GM23248 (cell line): ENCODE measurements at regions not wholly inside any gene's neighbourhood (a gene's known extent, or its start where the extent isn't known, plus 50 kb on each side); places are given as distances from the start of the nearest gene placed in this dataset.

Experiments
- EZH2 ChIP-seq: fragments of 200-600 bp; sonication (generic); IDR thresholded peaks from 2 replicates; pipeline ENCODE4 v1.6.1; 2018; ENCODE audit warnings: antibody characterized with exemption, mild to moderate bottlenecking; ENCODE audit not compliant: insufficient read depth, poor library complexity, severe bottlenecking
- EZH2phosphoT487 ChIP-seq: fragments of 200-600 bp; sonication (generic); IDR thresholded peaks from 2 replicates; pipeline ENCODE4 v1.6.1; 2018; ENCODE audit warnings: antibody characterized with exemption, moderate library complexity, mild to moderate bottlenecking, low read depth; ENCODE audit not compliant: insufficient read depth

DNA sequence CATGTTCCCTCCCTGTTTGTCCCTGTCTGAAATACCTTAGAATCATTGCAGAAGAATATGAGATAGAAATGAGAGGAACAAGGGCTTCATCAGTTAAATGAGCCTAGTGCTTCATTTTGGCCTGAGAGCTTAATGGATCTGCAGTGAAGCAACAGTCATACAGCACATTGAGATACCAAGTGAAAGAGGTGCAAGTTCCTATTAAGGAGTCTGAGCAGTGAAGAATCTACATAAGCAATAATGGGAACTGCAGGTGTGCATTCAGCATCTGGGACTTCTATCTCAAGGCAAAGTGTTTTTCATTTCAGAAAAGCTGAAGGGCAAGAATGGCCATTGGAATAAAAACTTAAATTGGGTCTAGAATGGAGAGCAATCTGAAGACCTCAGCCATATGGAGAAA lies 323.2 kb upstream of the SLC39A10 start:
- TF ChIP-seq EZH2phosphoT487 (no peak), EZH2 (no peak)
